KG1 (cell line): ENCODE measurements at regions not wholly inside any gene's neighbourhood (a gene's known extent, or its start where the extent isn't known, plus 50 kb on each side); places are given as distances from the start of the nearest gene placed in this dataset.
"Not testable (repeated sequence)": the region's sequence is repeated elsewhere in the genome, so short reads cannot be mapped to it uniquely, and the experiment has no call there.

Experiments
- DNase-seq: peaks from one replicate; lab custom pipeline; 2025; lab: John Stamatoyannopoulos, UW

DNA sequence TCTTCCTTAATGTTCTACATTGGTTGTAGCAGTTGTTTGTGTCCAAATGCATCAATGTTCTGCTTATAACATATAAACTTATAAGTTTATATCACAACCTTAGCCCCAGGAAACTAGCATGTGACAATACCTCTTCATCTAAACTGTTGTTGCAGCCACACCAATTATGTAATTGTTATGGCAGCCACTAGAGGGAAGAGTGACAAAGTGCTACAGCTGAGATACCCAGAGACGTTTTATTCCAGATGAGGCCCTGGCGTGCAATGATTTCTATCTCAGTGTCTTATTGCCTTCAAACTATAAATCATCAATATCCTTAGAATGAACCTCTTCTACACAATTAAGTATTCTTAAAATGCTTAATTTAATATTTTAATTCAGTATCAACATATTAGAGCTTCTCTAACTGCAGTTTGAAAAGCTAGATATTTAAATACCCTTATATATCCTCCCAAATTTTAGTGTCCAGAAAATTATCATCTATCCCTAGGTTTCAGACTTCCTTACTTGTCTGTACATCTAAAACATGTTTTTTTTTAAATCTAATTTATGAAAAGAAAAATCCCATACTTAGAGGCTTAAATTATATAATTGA is 171.6 kb downstream of the PCDH10 start:
- DNase-seq: peak; percentile 5

DNA sequence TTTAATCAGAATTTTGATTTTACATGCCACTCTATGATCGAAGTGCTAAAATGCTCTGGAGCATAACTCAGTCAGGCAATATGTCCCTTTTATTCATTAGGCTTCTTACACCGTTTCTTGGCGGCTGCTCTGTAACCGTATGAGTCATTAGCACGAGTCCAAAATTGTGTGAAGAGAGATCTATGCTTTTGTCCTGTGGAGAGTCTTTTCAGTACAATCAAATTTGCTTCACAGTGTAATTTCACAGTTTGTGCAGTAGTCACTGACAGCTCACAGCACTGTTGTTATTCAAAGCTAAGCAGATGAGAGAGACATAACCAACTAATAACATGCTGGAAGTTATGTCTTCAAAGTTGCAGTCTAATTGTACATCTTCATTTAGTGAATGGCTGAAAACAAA is 167.8 kb downstream of the PCDH10 start:
- DNase-seq: no peak

DNA sequence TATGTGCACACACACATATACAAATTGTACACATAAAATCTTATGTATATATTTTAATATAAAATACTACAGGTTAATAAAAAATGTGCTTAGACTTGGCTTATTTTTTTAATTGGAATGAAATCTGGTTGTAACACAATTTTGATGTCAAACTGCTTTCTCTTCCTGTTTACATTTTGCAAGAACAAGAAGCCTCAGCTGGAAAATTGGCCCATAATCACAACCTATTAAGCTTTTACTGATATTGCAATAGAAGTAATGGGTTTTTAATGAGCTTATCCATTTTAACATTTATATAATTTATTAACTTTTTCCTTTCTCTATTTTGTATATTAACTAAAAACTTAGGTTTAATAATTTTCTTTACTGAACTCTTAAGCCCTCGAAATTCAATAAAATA is 165.9 kb downstream of the PCDH10 start:
- DNase-seq: no peak

DNA sequence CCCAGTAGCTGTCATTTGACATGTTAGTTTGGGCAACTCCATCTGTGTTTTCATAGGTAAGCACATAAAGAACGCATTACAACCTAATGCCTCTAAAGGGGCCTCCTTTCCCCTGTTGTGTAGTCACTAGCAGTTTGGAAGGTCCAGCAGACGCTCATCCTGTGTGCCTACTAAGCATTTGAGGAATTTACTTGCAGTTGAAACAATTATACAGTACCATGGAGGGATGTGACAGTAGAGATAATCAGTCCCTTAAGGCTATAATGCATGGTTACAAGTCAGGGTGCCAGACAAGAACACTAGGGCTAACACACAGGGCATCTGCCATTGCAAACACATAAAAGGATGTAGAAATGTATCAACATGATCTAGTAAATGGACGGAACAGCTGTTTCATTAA is 138.3 kb downstream of the PCDH10 start:
- DNase-seq: no peak

DNA sequence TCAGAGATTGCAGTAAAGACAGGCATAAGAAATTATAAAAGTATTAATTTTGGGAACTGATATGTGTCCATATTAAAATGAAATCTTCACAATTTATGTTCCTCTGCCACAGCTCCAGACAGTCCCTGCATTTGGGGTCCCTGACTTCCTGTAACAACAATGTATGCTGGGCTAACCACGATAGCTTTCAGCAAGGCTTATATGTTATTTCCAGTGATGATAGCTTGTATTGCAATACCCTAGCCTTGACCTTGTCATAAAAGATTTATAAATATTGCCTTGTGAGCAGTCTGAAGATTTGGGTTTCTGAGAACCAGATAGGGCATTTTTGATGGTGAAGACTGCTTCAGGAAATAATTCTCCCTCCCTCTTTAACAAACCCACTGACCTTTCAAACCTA is 129.5 kb downstream of the PCDH10 start:
- no peak for DNase-seq

DNA sequence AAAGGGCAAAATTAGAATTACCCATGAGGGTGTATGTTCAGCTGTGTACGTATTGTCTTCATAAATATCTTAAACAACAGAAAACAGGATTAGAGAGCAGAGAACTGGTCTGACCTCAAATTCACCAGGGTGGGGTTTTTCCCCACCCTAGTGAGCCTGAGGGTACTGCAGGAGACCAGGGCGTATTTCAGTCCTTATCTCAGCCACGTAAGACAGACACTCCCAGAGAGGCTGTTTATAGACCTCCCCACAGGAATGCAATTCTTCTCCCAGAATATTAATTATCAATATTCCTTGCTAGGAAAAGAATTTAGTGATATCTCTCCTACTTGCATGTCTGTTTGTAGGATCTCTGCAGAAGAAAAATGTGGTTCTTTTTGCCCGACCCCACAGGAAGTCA is 128.8 kb downstream of the PCDH10 start:
- DNase-seq: not testable (repeated sequence)

DNA sequence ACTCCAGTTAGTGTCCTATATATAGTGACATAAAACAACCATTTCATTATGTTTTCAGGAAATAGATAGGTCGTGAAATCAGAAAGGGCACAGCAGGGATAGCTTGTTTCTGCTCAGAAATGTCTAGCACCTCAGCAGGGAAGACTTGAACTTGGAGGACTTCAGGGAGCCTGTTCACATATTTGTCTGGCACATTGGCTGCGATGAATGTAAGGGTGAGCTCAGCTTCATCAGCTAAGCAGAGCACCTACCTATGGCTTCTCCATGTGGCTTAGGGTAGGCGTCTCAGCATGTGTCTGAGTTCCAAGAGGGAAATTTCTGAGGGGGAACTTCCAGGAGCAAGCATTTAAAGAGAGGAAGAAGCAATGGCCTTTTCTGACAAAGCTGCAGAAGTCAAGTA is 126.2 kb downstream of the PCDH10 start:
- DNase-seq: no peak

DNA sequence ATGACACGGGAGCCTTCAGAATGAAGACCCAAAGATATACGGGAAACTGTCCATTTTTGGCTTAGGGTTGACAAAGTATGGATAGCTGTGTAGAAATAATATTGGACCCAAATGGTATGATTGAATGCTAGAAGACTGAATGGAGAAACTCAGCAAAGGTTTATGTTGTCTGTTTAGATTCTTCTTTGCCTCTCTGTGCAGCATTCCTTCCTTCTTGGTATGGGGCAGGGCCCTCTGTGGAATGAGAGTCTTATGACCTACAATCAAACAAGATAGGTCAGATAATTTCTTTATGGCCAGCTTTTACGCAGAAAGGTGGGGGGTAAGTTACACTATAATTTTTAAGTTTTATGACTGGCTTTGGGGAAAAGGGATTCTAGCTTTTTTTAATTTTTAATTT is 124.3 kb downstream of the PCDH10 start:
- no peak for DNase-seq

DNA sequence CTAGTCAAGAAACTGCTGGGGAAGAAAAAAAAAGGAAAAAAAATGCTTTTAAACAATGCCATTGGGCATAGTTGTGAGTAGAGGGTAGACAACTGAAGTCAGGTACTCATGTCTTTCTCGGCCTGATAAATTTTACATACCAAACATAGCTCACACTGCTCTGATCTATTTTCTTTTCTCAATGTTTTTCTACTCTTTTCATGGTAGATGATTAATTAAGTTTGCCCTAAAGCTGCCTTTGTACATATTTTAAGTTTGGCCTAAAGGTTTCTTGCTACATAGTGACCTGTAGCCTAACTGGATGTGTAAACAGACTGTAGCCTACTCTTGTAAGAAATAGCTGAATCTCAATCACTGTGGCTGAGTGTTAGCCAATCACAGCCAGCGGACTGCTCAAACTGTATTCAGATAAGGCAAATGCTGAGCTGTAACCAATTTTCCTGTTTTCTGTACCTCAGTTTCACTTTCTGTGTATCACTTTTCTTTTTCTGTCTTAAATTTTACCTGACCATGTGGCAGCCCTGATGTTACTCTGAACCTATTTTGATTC is 121.0 kb downstream of the PCDH10 start:
- DNase-seq: no peak

DNA sequence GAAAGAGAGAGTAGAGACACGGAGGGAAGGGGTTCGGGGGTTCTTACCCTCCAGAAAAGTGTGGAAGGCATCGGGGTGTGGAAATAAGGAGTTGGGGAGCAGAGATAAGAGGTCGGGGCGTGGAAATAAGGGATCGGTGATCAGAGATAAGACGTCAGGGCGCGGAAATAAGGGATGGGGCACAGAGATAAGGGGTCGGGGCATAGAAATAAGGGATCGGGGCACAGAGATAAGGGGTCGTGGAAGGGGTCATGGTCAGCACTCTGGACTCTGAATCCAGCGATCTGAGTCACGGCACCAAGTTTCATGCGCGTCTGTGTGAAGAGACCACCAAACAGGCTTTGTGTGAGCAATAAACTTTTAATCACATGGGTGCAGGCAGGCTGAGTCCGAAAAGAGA is 119.1 kb downstream of the PCDH10 start:
- no peak for DNase-seq

DNA sequence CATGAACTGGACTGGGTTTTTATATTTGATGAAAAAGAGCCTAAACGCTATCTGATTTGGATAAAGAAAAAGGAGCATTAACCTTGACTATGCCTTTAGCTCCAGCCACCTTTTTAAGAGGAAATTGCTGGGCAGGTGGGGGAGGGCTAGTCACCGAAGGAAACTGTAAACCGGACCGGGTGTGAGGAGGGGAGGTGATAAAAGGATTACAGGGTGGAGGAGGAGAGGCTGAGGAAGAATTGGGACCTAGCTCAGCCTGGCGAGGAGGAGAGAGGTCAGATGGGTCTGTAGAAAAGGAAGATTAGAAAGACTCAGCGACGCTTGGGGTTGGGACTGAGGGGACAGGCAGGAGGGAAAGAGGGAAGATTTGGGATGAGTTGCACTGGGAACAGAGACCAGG is 118.4 kb downstream of the PCDH10 start:
- not testable (repeated sequence) for DNase-seq

DNA sequence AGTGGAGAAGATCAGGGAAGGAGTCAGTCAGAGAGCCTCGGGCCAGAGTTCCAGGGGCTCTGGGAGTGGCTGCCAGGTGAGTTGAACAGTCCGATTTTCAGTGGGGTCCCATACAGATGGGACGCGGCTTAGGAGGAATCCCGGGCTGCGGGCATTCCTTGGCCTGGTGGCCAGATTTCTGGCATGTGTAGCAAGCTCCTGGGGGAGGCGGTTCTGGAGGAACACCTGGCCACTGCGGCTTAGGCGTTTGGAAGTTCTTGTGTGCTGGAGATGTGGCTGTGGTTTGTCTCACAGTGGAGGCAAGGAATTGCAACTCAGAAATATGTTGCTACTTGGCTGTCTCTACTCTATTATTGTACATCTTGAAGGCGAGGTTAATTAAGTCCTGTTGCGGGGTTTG is 117.9 kb downstream of the PCDH10 start:
- not testable (repeated sequence) for DNase-seq

DNA sequence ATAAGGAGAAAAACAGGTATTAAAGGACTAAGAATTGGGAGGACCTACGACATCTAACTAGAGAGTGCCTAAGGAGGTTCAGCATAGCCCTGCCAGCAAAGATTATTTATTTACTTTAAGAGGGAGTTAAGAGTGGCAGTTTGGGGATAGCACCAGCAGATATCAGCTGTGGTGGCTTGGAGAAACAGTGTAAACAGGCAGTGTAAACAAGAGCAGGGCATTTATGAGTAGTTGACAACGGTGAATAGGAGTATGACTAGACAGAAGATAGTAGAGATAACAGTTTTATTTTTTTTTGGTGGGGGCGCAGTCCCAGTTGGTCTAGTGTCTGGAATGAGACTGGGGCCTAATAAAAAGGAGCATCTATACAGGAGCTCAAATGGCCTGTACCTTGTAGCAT is 115.2 kb downstream of the PCDH10 start:
- DNase-seq: not testable (repeated sequence)

DNA sequence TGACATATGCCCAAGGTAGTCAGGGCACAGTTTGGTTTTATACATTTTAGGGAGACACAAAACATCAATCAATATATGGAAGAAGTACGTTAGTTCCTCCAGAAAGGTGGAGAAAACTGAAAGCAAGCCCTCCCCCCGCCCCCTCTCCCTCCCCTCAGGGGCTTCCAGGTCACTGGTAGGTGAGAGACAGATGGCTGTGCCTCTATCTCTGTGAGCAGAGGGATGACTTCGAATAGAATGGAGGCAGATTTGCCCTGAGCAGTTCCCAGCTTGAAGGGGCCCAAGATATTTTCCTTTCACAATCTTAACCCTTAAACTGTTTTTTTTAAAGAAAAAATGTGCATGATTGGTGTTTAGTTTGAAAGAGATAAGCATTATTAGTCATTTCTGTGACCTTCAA is 114.0 kb downstream of the PCDH10 start:
- no peak for DNase-seq

DNA sequence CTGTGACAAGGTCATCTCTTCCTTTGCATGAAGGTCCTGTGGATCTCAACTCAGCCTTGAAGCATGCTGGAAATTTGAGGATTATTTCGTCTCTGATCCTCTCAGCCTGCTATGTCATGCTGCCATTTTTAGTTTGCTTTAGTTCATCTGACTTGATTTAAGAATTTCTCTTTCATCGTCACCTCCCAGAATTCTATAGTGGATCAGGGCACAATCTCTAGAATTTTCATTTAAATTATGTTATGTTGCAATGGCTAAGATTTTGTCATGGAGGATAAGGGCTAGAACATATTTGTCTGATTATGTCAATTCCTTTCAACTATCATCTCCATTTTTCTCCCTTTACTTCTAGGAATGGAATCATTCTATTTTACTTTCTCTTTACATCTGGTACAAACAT is 98.8 kb downstream of the PCDH10 start:
- DNase-seq: no peak

DNA sequence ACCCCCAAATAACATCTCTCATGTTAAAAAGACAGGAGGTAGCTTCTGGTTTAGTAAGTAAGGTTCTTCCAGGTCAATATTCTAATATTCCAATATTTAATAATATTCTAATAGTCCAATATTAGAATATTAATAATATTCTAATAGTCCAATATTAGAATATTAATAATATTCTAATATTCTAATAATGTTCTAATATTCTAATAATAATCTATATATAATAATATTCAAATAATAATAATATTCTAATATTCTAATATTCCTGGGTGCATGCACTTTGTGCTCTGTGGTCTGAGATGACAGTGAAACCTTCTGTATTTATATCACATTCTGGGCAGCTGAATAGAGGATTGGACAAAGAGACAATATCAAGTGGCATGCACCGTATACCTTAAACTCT is 96.1 kb downstream of the PCDH10 start:
- DNase-seq: no peak
